ENCODE measurements at regions not wholly inside any gene's neighbourhood (a gene's known extent, or its start where the extent isn't known, plus 50 kb on each side); places are given as distances from the start of the nearest gene placed in this dataset.

GRCh38 chr5:158421319-158421718 is 562.4 kb upstream of the CLINT1 start:
- Histone ChIP-seq H3K4me2 (ENCODE audit: low read length) (peak overlapping the region; percentile 54), H3K36me3 (ENCODE audit: insufficient read depth, low read length) (no peaks in the 10 kb centered on the region; the same call in 1 of the 2 replicates), H3K27ac (ENCODE audit: low read depth, low read length, poor library complexity, severe bottlenecking) (peak overlapping the region; percentile 9), H3K9me2 (ENCODE audit: insufficient read depth, low read length) (no peaks in the 10 kb centered on the region), H2AFZ (ENCODE audit: low read length) (peak overlapping the region; percentile 63; the same call in 1 of the 2 replicates), H4K20me1 (ENCODE audit: insufficient read depth, low read length) (no peaks in the 10 kb centered on the region), H3K4me1 (ENCODE audit: insufficient read depth, low read length, poor library complexity, severe bottlenecking) (peaks cover 20% of the 10 kb centered on the region), H3K4me3 (ENCODE audit: low read depth, low read length, poor library complexity, severe bottlenecking) (no peak overlapping the region), H3K9me3 (ENCODE audit: low read length) (peaks cover 12% of the 10 kb centered on the region; the same call in 1 of the 2 replicates), H3K79me2 (ENCODE audit: insufficient read depth, low read depth, low read length) (no peaks in the 10 kb centered on the region)
- TF ChIP-seq CTCF (conservative IDR thresholded peaks at IDR 0.05; ENCODE audit: low read length) (no peak), EZH2phosphoT487 (IDR thresholded peaks at IDR 0.05; ENCODE audit: borderline replicate concordance, low read depth, low read length) (no peak)
- peak; percentile 81 for DNase-seq (ENCODE audit: low spot score)
- intact Hi-C loops (cut with micrococcal nuclease; ENCODE audit: unreplicated experiment): no loop called here
- POLR2A ChIA-PET: interaction anchor here (0.5 to 2.7 kb wide), 15 partner anchors 10 to 643 kb away, joined by 3 to 15 read pairs (median 5); no protein-coding TSS in a partner anchor
- CTCF ChIA-PET (ENCODE audit: unreplicated experiment): no interaction called here
- BruUV-seq (replicated peaks): no TSS peak

DNA sequence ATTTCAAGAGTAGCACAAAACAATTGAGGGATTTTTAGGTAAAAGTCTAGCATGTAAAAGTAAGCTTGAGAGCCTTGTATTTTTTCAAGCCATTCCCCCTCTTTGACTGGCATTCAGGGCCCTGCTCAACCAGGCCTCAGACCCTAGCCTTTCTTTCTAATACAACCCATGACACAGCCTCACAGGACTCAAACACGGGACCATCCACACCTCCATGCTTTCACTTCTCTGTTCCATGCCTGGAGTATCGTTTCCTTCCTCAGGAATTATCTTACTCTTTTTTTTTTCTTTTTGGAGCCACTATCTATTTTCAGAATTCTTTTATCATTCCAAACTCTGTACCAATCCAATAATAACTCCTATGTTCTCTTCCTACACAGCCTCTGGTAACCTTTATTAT is 560.2 kb upstream of the CLINT1 start:
- no TSS peak for BruUV-seq (replicated peaks)
- no peak overlapping the region for H2AFZ ChIP-seq (ENCODE audit: low read length)
- H3K9me3 ChIP-seq (ENCODE audit: low read length): peaks cover 12% of the 10 kb centered on the region; the same call in 1 of the 2 replicates
- no peaks in the 10 kb centered on the region; the same call in 1 of the 2 replicates for H3K36me3 ChIP-seq (ENCODE audit: insufficient read depth, low read length)
- H4K20me1 ChIP-seq (ENCODE audit: insufficient read depth, low read length): no peaks in the 10 kb centered on the region
- no peak overlapping the region for H3K4me2 ChIP-seq (ENCODE audit: low read length)
- intact Hi-C loops (cut with micrococcal nuclease; ENCODE audit: unreplicated experiment): no loop called here
- no peaks in the 10 kb centered on the region for H3K9me2 ChIP-seq (ENCODE audit: insufficient read depth, low read length)
- no peaks in the 10 kb centered on the region for H3K79me2 ChIP-seq (ENCODE audit: insufficient read depth, low read depth, low read length)
- H3K27ac ChIP-seq (ENCODE audit: low read depth, low read length, poor library complexity, severe bottlenecking): no peak overlapping the region
- H3K4me3 ChIP-seq (ENCODE audit: low read depth, low read length, poor library complexity, severe bottlenecking): no peak overlapping the region
- DNase-seq (ENCODE audit: low spot score): no peak
- POLR2A ChIA-PET: no interaction called here
- CTCF ChIA-PET (ENCODE audit: unreplicated experiment): no interaction called here
- TF ChIP-seq CTCF (conservative IDR thresholded peaks at IDR 0.05; ENCODE audit: low read length) (no peak), EZH2phosphoT487 (IDR thresholded peaks at IDR 0.05; ENCODE audit: borderline replicate concordance, low read depth, low read length) (no peak)
- peaks cover 20% of the 10 kb centered on the region for H3K4me1 ChIP-seq (ENCODE audit: insufficient read depth, low read length, poor library complexity, severe bottlenecking)

- H2AFZ ChIP-seq (ENCODE audit: low read length): no peak overlapping the region
These were observed 555.8 kb upstream of the CLINT1 start for GRCh38 chr5:158414780-158415179.

More at GRCh38 chr5:158414780-158415179, 555.8 kb upstream of the CLINT1 start:
- no TSS peak for BruUV-seq (replicated peaks)
- Histone ChIP-seq H3K79me2 (ENCODE audit: insufficient read depth, low read depth, low read length) (no peaks in the 10 kb centered on the region), H4K20me1 (ENCODE audit: insufficient read depth, low read length) (no peaks in the 10 kb centered on the region), H3K27ac (ENCODE audit: low read depth, low read length, poor library complexity, severe bottlenecking) (no peak overlapping the region), H3K4me3 (ENCODE audit: low read depth, low read length, poor library complexity, severe bottlenecking) (no peak overlapping the region), H3K9me3 (ENCODE audit: low read length) (peaks cover 4% of the 10 kb centered on the region; the same call in 1 of the 2 replicates), H3K4me1 (ENCODE audit: insufficient read depth, low read length, poor library complexity, severe bottlenecking) (peaks cover under 1% of the 10 kb centered on the region), H3K9me2 (ENCODE audit: insufficient read depth, low read length) (no peaks in the 10 kb centered on the region), H3K36me3 (ENCODE audit: insufficient read depth, low read length) (no peaks in the 10 kb centered on the region; the same call in 1 of the 2 replicates), H3K4me2 (ENCODE audit: low read length) (no peak overlapping the region)
- TF ChIP-seq EZH2phosphoT487 (IDR thresholded peaks at IDR 0.05; ENCODE audit: borderline replicate concordance, low read depth, low read length): no peak
- no peak for TF ChIP-seq CTCF (conservative IDR thresholded peaks at IDR 0.05; ENCODE audit: low read length)
- POLR2A ChIA-PET: interaction anchor here (0.7 to 1.0 kb wide), 3 partner anchors 8 to 13 kb away, joined by 3 read pairs; no protein-coding TSS in a partner anchor
- CTCF ChIA-PET (ENCODE audit: unreplicated experiment): no interaction called here
- intact Hi-C loops (cut with micrococcal nuclease; ENCODE audit: unreplicated experiment): no loop called here
- DNase-seq (ENCODE audit: low spot score): no peak
